T-helper 17 cell (primary cell): ENCODE measurements at regions not wholly inside any gene's neighbourhood (a gene's known extent, or its start where the extent isn't known, plus 50 kb on each side); places are given as distances from the start of the nearest gene placed in this dataset.

Experiments
- ATAC-seq: fragments of 150-1000 bp; cut with Tn5 transposase; 2 replicates; pipeline ENCODE4 v1.10.0; 2021; ENCODE audit warnings: mild to moderate bottlenecking, moderate library complexity
- DNase-seq, 3 donors: peaks; one replicate each; pipeline versions ENCODE4 v3.0.0 to v3.0.0-alpha.2; 2020 to 2021
- H3K9me3 ChIP-seq: one replicate; pipeline ENCODE4 v1.7.0; 2013; ENCODE audit warnings: low read length, mild to moderate bottlenecking; ENCODE audit not compliant: control insufficient read depth, poor library complexity, severe bottlenecking
- H3K27ac Mint-ChIP-seq: one replicate; pipeline ENCODE4 v1.8.0; 2022; ENCODE audit warnings: mild to moderate bottlenecking, moderate library complexity, mixed read lengths
- H3K27me3 Mint-ChIP-seq: one replicate; pipeline ENCODE4 v1.8.0; 2022; ENCODE audit warnings: mixed read lengths
- H3K36me3 Mint-ChIP-seq: one replicate; pipeline ENCODE4 v1.8.0; 2022; ENCODE audit warnings: low read depth, mixed read lengths
- H3K4me1 Mint-ChIP-seq: one replicate; pipeline ENCODE4 v1.8.0; 2022; ENCODE audit warnings: mild to moderate bottlenecking, mixed read lengths
- H3K4me3 Mint-ChIP-seq: one replicate; pipeline ENCODE4 v1.8.0; 2022; ENCODE audit warnings: mild to moderate bottlenecking, moderate library complexity, mixed read lengths

DNA sequence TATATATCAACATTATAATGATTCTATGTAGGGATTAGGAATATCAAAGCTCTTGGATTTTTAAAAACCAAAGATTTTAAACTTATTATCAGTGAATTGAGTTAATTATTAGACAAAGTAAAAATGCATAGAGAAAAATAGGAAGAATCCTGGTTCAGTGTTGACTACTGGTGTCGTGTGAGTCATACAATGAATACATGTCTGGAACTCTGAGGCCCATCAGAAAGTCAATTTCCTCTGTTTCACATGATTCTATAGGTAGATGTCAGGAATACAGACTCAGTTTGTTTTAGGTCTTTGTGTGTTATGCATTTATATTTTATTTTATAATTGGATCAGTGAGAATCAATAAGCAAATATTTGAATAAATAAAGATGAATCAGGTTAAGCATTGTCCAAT lies 84.5 kb upstream of the RTL1 start:
- Mint-ChIP-seq H3K4me1 (no peaks in the 10 kb centered on the region), H3K27me3 (peaks cover 31% of the 10 kb centered on the region), H3K27ac (no peak overlapping the region), H3K4me3 (no peak overlapping the region), H3K36me3 (no peaks in the 10 kb centered on the region)
- H3K9me3 ChIP-seq = no peaks in the 10 kb centered on the region
- DNase-seq = no peak
- no peak for ATAC-seq

DNA sequence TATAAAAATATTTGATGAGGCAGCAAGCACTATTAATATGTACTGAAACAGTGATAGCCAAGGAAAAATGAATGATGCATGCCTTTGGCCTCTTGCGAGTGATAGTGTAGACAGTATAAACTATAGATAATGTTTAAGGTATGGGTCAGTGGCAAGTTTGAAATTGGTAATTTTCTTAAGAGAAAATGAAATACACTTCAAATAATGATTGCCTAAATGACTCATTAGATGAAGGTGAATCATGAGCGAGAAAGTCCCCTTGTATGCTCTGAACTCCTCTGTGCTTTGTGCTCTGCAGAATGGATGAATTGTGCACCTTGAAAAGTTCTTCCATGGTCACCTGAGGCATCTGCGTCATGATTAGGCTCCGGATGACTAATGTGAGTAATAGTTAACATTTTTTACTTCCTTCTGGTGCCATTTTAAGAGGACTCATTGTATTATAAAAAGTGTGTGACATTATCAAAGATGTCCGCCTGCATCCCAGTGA lies 84.9 kb upstream of the RTL1 start:
- Mint-ChIP-seq H3K4me1 (no peaks in the 10 kb centered on the region), H3K27me3 (peaks cover 33% of the 10 kb centered on the region), H3K4me3 (no peak overlapping the region), H3K27ac (no peak overlapping the region), H3K36me3 (no peaks in the 10 kb centered on the region)
- no peaks in the 10 kb centered on the region for H3K9me3 ChIP-seq
- DNase-seq (no peak), ATAC-seq (no peak)

DNA sequence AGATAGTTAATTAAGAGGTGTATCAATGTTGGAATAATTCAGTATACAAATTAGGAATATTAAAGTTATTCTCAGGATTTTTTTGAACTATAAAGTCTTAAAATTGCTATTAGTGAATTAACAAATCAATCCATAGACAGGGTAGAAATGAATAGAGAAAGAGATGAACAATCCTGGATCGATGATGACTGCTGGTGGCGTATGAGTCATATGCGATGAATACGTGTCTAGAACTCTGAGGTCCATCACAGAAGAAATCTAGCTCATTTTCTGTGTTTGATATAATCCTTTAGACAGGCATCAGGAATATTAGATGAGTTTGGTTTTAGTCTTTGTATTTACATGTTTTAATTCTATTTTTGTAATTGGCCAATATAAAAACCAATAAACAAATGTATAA lies 85.4 kb upstream of the RTL1 start:
- no peaks in the 10 kb centered on the region for H3K4me1 Mint-ChIP-seq
- ATAC-seq (no peak), DNase-seq (no peak)
- H3K4me3 Mint-ChIP-seq = no peak overlapping the region
- H3K36me3 Mint-ChIP-seq = no peaks in the 10 kb centered on the region
- H3K9me3 ChIP-seq = no peaks in the 10 kb centered on the region
- peaks cover 31% of the 10 kb centered on the region for H3K27me3 Mint-ChIP-seq
- H3K27ac Mint-ChIP-seq = no peak overlapping the region

DNA sequence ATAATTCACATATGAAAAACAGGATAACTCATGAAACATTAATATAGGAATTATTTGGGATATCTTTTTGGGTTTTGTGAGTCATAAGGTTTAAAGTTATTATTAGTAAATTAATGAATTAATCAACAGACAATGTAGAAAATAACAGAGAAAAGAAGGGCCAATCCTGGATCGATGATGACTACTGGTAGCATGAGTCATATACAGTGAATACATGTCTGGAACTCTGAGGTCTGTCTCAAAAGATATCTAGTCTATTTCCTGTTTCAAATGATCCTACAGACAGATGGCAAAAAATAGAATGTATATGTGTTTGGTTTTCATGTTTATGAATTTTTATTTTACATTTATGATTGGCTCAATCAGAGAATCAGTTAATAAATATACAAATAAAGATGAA lies 86.4 kb upstream of the RTL1 start:
- DNase-seq (no peak), ATAC-seq (no peak)
- H3K9me3 ChIP-seq = no peaks in the 10 kb centered on the region
- H3K36me3 Mint-ChIP-seq = no peaks in the 10 kb centered on the region
- H3K27ac Mint-ChIP-seq = no peak overlapping the region
- H3K4me3 Mint-ChIP-seq = no peak overlapping the region
- peaks cover 31% of the 10 kb centered on the region for H3K27me3 Mint-ChIP-seq
- H3K4me1 Mint-ChIP-seq = no peaks in the 10 kb centered on the region

DNA sequence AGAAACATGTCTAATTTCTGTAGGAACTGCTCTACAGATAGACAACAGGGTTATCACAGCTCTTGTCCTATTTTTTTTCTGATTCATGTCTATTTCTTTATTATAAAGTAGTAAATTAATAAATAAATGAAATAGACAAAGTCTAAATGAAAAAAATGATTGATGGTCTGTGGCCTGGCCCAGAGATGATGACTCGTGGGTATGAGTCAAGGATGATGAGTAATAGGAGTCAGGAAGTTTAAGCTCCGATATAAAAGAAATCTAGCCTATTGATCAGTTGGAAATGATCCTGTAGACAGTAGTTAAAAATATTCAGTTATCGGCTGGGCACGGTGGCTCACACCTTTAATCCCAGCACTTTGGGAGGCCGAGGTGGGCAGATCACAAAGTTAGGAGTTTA lies 90.6 kb upstream of the RTL1 start:
- Mint-ChIP-seq H3K4me1 (no peaks in the 10 kb centered on the region), H3K4me3 (no peak overlapping the region), H3K27me3 (peaks cover 26% of the 10 kb centered on the region), H3K27ac (no peak overlapping the region), H3K36me3 (no peaks in the 10 kb centered on the region)
- no peaks in the 10 kb centered on the region for H3K9me3 ChIP-seq
- DNase-seq (no peak), ATAC-seq (no peak)

DNA sequence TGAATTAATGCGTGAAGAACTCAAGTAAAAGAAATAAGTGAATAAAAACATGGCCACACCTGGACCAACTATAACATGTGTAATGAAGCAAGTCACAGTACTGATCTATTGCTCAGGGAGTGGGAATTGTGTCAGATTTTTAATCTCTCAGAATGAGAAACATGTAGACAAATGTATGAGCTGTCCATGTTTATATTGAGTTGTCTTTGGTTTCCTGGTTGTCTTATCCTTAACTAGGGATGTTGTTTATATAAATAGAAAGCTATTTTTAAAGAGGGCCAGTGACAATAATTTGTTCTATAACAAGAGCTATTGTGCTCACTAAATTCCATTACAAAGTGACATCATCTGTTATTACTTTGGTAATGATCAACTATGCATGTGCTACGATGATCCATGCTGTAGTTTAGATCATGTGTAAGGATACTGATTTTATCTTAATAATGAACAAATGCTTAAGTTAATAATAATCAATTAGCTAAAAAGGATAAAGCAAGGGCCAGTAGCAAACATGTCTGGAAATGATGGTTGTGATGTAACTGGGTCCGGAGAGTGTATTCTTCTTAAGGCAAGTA lies 91.3 kb upstream of the RTL1 start:
- Mint-ChIP-seq H3K4me3 (no peak overlapping the region), H3K27me3 (peaks cover 26% of the 10 kb centered on the region), H3K4me1 (no peaks in the 10 kb centered on the region), H3K27ac (no peak overlapping the region), H3K36me3 (no peaks in the 10 kb centered on the region)
- ATAC-seq = no peak
- no peak for DNase-seq
- H3K9me3 ChIP-seq = no peaks in the 10 kb centered on the region

DNA sequence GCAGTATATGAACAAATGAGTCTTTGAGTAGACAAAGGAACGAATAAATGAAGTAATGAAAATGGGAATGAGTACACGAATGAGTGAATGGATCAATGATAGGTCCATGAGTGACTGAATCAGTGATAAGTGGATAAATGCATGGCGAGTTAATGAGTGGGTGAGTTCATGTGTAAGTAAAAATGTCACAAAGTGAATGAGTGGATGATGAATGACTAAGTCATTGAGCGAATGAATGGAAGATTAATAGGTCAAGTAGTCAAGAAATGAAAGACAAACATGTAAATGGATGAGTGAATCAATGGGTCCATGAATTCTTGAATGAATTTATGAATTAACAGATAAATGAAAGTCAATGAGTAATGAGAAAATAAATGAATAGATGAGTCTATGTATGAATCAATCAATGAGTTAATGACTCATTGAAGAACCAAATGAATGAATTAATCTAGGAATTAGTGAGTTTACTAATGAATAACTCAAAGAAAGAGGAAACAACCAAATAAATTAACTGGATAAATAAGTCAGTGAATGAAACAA lies 97.3 kb upstream of the RTL1 start:
- H3K4me3 Mint-ChIP-seq = no peak overlapping the region
- H3K36me3 Mint-ChIP-seq = no peaks in the 10 kb centered on the region
- H3K9me3 ChIP-seq = no peaks in the 10 kb centered on the region
- peaks cover 34% of the 10 kb centered on the region for H3K27me3 Mint-ChIP-seq
- ATAC-seq (no peak), DNase-seq (no peak)
- H3K4me1 Mint-ChIP-seq = no peaks in the 10 kb centered on the region
- no peak overlapping the region for H3K27ac Mint-ChIP-seq

DNA sequence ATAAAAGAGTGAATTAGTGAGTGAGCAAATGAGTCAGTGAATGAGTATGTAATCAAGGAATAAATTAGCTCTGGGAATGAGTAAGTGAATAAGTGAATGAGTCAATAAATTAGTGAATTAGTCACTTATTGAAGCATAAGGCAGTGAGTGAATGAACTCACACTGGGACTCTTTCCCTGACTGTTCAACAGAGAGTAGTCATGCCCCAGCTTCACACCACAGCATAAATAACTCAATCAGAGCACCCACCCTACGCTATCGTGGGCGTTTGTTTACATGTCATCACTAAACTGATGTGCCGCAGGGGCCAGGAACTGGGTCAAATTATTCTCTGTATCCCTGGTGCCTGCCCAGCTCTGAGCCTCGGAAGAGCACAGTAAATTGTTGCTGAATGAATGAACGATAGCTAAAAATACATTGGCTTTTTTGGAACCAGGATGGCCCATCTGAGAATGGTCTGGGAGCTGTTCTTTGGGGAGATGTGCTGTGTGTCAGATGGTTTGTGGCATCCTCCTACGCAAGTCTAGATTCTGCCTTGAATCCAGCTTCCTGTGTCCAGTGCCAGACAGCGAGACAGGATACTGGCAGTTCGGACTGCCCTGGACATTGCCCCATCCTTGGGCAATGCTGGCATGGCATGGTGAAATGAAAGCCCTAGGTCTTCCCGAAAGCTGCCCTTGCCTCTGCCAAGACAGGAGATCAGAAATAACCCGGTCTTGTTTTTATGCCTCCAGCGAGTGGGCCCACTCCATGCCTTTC lies 98.0 kb upstream of the RTL1 start:
- Mint-ChIP-seq H3K4me3 (no peak overlapping the region), H3K4me1 (no peaks in the 10 kb centered on the region), H3K27me3 (peaks cover 34% of the 10 kb centered on the region), H3K27ac (no peak overlapping the region), H3K36me3 (no peaks in the 10 kb centered on the region)
- no peak for ATAC-seq
- DNase-seq = no peak
- H3K9me3 ChIP-seq = no peaks in the 10 kb centered on the region

GRCh38 chr14:101002738-101003137 lies 99.2 kb upstream of the RTL1 start:
- ATAC-seq (no peak), DNase-seq (no peak)
- H3K9me3 ChIP-seq = no peaks in the 10 kb centered on the region
- Mint-ChIP-seq H3K4me3 (no peak overlapping the region), H3K4me1 (no peaks in the 10 kb centered on the region), H3K27ac (no peak overlapping the region), H3K36me3 (no peaks in the 10 kb centered on the region), H3K27me3 (peaks cover 40% of the 10 kb centered on the region)

DNA sequence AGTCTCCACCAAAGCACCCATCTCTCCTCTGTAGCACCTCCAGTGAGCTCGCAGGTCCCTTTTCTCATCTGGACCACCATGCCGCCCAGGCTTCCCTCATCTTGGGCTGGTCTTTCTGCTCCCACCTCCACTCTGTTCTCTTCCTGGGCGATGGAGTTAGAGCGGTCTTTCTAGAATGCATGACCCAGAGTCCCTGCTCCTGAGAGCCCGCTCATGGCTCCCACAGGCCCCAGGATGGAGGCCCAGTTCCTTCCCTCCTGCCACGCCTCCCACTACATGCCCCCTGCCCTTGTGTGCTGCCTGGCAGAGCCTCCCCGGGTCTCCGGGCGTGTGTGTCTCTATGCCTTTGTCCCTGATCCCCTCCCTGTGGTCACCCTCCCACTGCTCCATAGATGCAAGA lies 100.7 kb upstream of the RTL1 start:
- H3K27ac Mint-ChIP-seq = no peak overlapping the region
- no peaks in the 10 kb centered on the region for H3K36me3 Mint-ChIP-seq
- peaks cover 41% of the 10 kb centered on the region for H3K27me3 Mint-ChIP-seq
- ATAC-seq = no peak
- no peaks in the 10 kb centered on the region for H3K9me3 ChIP-seq
- no peak for DNase-seq
- no peaks in the 10 kb centered on the region for H3K4me1 Mint-ChIP-seq
- H3K4me3 Mint-ChIP-seq = no peak overlapping the region

DNA sequence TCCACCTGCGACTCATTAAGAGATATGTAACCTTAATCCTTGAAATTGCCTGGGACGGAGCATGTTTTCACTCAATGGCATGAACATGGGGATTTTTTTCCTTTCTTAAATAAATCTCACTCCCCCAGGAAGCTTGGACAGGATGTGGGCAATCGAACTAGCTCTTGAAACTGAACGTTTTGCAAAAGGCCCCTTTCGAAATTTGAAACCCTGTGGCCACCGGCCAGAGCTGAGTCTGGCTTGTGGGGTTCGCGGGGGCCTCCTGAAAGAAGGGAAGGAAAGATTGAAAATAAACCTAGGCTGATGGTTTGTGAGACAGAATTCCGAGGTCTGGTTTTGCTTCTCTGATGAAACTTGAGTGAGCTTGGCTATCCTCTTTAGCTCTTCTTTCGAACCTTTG lies 101.4 kb upstream of the RTL1 start:
- no peak for DNase-seq
- no peak for ATAC-seq
- Mint-ChIP-seq H3K36me3 (no peaks in the 10 kb centered on the region), H3K4me3 (no peak overlapping the region), H3K4me1 (no peaks in the 10 kb centered on the region), H3K27ac (no peak overlapping the region), H3K27me3 (peaks cover 41% of the 10 kb centered on the region)
- H3K9me3 ChIP-seq = no peaks in the 10 kb centered on the region

DNA sequence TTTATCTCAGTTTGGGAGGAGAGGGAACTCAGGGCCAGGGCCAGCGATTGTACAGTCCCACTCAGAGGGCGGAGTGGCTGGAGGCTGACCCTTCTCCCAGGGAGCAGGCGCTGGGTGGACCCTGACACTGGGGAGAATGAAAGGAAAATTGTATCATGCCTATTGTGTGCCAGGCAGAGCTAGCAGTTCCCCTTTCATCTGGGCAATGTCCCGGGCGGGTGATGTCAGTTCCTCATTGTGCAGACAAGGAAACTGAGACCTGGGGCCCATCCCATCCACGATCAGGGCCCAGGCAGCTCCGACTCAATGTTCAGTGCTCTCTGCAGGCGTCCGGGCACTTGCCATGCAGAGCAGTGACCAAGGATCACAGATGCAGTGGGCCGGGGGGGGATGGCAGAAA lies 101.9 kb upstream of the RTL1 start:
- Mint-ChIP-seq H3K27ac (no peak overlapping the region), H3K4me1 (no peaks in the 10 kb centered on the region), H3K27me3 (peaks cover 41% of the 10 kb centered on the region), H3K4me3 (no peak overlapping the region), H3K36me3 (no peaks in the 10 kb centered on the region)
- ATAC-seq (no peak), DNase-seq (no peak)
- no peaks in the 10 kb centered on the region for H3K9me3 ChIP-seq

DNA sequence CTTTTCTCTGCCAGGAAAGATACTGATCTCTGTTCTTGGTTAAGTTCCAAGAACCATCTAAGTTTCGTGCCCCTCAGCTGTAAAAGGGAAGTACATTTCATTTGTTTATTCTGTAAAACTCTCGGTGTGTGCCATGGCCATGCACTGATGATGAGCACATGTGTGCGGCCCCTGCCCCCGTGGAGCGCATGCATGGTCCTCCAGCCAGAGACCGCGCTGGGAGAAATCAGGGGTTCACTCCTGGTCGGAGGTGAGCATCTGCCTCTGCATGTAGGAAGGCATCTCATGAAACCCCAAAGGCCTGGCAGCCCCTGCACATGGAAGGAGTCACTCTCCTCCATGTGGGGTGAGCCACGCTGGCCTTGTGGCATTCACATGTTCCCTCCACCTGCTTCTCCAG lies 102.5 kb upstream of the RTL1 start:
- Mint-ChIP-seq H3K27ac (no peak overlapping the region), H3K4me1 (no peaks in the 10 kb centered on the region), H3K4me3 (no peak overlapping the region), H3K27me3 (peaks cover 41% of the 10 kb centered on the region), H3K36me3 (no peaks in the 10 kb centered on the region)
- ATAC-seq (no peak), DNase-seq (no peak)
- no peaks in the 10 kb centered on the region for H3K9me3 ChIP-seq
